PC-3 (cell line): ENCODE measurements at regions not wholly inside any gene's neighbourhood (a gene's known extent, or its start where the extent isn't known, plus 50 kb on each side); places are given as distances from the start of the nearest gene placed in this dataset.

Experiments used
- ATAC-seq: fragments of 200-7000 bp; cut with Tn5 transposase; 2 replicates; pipeline ENCODE4 v1.9.1; 2020; ENCODE audit warnings: mild to moderate bottlenecking, moderate library complexity
- BruUV-seq: library from RNA; stranded (reverse); fragments of 400-500 nt; replicated peaks from 2 replicates; lab custom pipeline; 2021; lab: Mats Ljungman, UMichigan
- CTCF ChIA-PET: fragments of 300-600 bp; sonication (Branson Sonifier 250); formaldehyde crosslinking; loops from one replicate; lab custom pipeline; 2022; ENCODE audit warnings: antibody characterized with exemption; lab: Charles Lee
- POLR2A ChIA-PET: fragments of 300-600 bp; sonication (Branson Sonifier 250); formaldehyde crosslinking; loops from one replicate; lab custom pipeline; 2022; ENCODE audit warnings: antibody characterized with exemption; ENCODE audit not compliant: unreplicated experiment; lab: Charles Lee
- DNase-seq: peaks from one replicate; pipeline ENCODE4 v3.0.0-alpha.2; 2015
- H2AFZ ChIP-seq: fragments of 300-600 bp; sonication (generic); 2 replicates; pipeline ENCODE4 v1.6.0; 2016; ENCODE audit warnings: antibody characterized with exemption, low read length
- H3F3A ChIP-seq: fragments of 300-600 bp; sonication (generic); one replicate; pipeline ENCODE4 v1.6.0; 2017; ENCODE audit warnings: antibody characterized with exemption, low read length, control low read depth, mild to moderate bottlenecking; ENCODE audit not compliant: unreplicated experiment
- H3K27ac ChIP-seq: fragments of 300-600 bp; sonication (generic); 2 replicates; pipeline ENCODE4 v1.5.1; 2016; ENCODE audit warnings: mild to moderate bottlenecking, low read length
- H3K27me3 ChIP-seq: fragments of 300-600 bp; sonication (generic); 2 replicates; pipeline ENCODE4 v1.6.1; 2016; ENCODE audit warnings: low read length, mixed read lengths
- H3K36me3 ChIP-seq: fragments of 300-600 bp; sonication (generic); 2 replicates; pipeline ENCODE4 v1.6.1; 2016; ENCODE audit warnings: low read depth, mixed run types, low read length, mixed read lengths
- H3K4me1 ChIP-seq: fragments of 300-600 bp; sonication (generic); 2 replicates; pipeline ENCODE4 v1.5.1; 2016; ENCODE audit warnings: low read length; ENCODE audit not compliant: insufficient read depth
- H3K4me2 ChIP-seq: fragments of 300-600 bp; sonication (generic); 2 replicates; pipeline ENCODE4 v1.6.0; 2016; ENCODE audit warnings: low read length
- H3K4me3 ChIP-seq: fragments of 300-600 bp; sonication (generic); 2 replicates; pipeline ENCODE4 v1.5.1; 2016; ENCODE audit warnings: mild to moderate bottlenecking, low read length, mixed read lengths
- H3K79me2 ChIP-seq: fragments of 300-600 bp; sonication (generic); 2 replicates; pipeline ENCODE4 v1.6.1; 2017; ENCODE audit warnings: low read length, mixed read lengths
- H3K9ac ChIP-seq: fragments of 300-600 bp; sonication (generic); 2 replicates; pipeline ENCODE4 v1.6.0; 2016; ENCODE audit warnings: mild to moderate bottlenecking, low read length
- H3K9me2 ChIP-seq: fragments of 300-600 bp; sonication (generic); replicated peaks from 2 replicates; pipeline ENCODE4 v1.6.1; 2016; ENCODE audit warnings: mixed run types, low read length, mixed read lengths
- H3K9me3 ChIP-seq: fragments of 300-600 bp; sonication (generic); 2 replicates; pipeline ENCODE4 v1.6.1; 2016; ENCODE audit warnings: low read length, mixed read lengths
- H4K20me1 ChIP-seq: fragments of 300-600 bp; sonication (generic); 2 replicates; pipeline ENCODE4 v1.6.1; 2016; ENCODE audit warnings: low read length, mixed read lengths
- CTCF ChIP-seq: fragments of 300-600 bp; sonication (generic); conservative IDR thresholded peaks from 2 replicates; pipeline ENCODE4 v1.5.1; 2017; ENCODE audit warnings: antibody characterized with exemption, low read depth, mild to moderate bottlenecking, low read length
- EZH2 ChIP-seq: fragments of 300-600 bp; sonication (generic); IDR thresholded peaks from one replicate; pipeline ENCODE4 v1.6.1; 2017; ENCODE audit warnings: antibody characterized with exemption, mild to moderate bottlenecking, low read length; ENCODE audit not compliant: unreplicated experiment
- EZH2phosphoT487 ChIP-seq: fragments of 300-600 bp; sonication (generic); IDR thresholded peaks from 2 replicates; pipeline ENCODE4 v1.6.1; 2018; ENCODE audit warnings: mild to moderate bottlenecking, antibody characterized with exemption, low read length, borderline replicate concordance
- intact Hi-C: fragments of 100-400 bp; cut with micrococcal nuclease; formaldehyde crosslinking; loops from 2 replicates; pipeline ENCODE4 v1.9.0; 2023

- ATAC-seq: no peak
- no peaks in the 10 kb centered on the region for H3K27me3 ChIP-seq
- no peak overlapping the region for H2AFZ ChIP-seq
- no peaks in the 10 kb centered on the region for H3F3A ChIP-seq
- no peaks in the 10 kb centered on the region for H3K36me3 ChIP-seq
- H4K20me1 ChIP-seq: no peaks in the 10 kb centered on the region
- H3K79me2 ChIP-seq: no peaks in the 10 kb centered on the region
- H3K4me2 ChIP-seq: no peak overlapping the region
- H3K9me3 ChIP-seq: no peaks in the 10 kb centered on the region
- H3K4me3 ChIP-seq: no peak overlapping the region
- ChIA-PET POLR2A (no interaction called here), CTCF (no interaction called here)
- no TSS peak for BruUV-seq
- H3K4me1 ChIP-seq: peaks cover 34% of the 10 kb centered on the region
- no peaks in the 10 kb centered on the region for H3K9me2 ChIP-seq
- intact Hi-C loops: loop anchor here (5.0 kb wide), 2 partner anchors 76 to 154 kb away; no protein-coding TSS in a partner anchor
- H3K27ac ChIP-seq: no peak overlapping the region
- TF ChIP-seq CTCF: no peak
- TF ChIP-seq EZH2phosphoT487: no peak
- no peak for TF ChIP-seq EZH2
- H3K9ac ChIP-seq: no peak overlapping the region
- no peak for DNase-seq
Observed at GRCh38 chr21:31505975-31506374, 153.5 kb upstream of the SOD1 start.

- TF ChIP-seq EZH2phosphoT487 (no peak), CTCF (no peak), EZH2 (no peak)
- H3K4me2 ChIP-seq: no peak overlapping the region
- H3K36me3 ChIP-seq: no peaks in the 10 kb centered on the region
- ChIA-PET CTCF (no interaction called here), POLR2A (no interaction called here)
- H3K9me3 ChIP-seq: no peaks in the 10 kb centered on the region
- peaks cover 21% of the 10 kb centered on the region for H3K4me1 ChIP-seq
- H3K4me3 ChIP-seq: no peak overlapping the region
- H3K9ac ChIP-seq: no peak overlapping the region
- H3K9me2 ChIP-seq: no peaks in the 10 kb centered on the region
- no peak overlapping the region for H2AFZ ChIP-seq
- no TSS peak for BruUV-seq
- H3K27ac ChIP-seq: no peak overlapping the region
- intact Hi-C loops: no loop called here
- H3K79me2 ChIP-seq: no peaks in the 10 kb centered on the region
- no peak for DNase-seq
- no peaks in the 10 kb centered on the region for H4K20me1 ChIP-seq
- ATAC-seq: no peak
- no peaks in the 10 kb centered on the region for H3K27me3 ChIP-seq
- no peaks in the 10 kb centered on the region for H3F3A ChIP-seq
Observed at GRCh38 chr21:31503939-31504338, 155.6 kb upstream of the SOD1 start.

GRCh38 chr21:31503467-31503866 lies 156.0 kb upstream of the SOD1 start:
- no peak overlapping the region for H2AFZ ChIP-seq
- peaks cover 19% of the 10 kb centered on the region for H3K4me1 ChIP-seq
- H4K20me1 ChIP-seq: no peaks in the 10 kb centered on the region
- H3K36me3 ChIP-seq: no peaks in the 10 kb centered on the region
- POLR2A ChIA-PET: no interaction called here
- H3K9me2 ChIP-seq: no peaks in the 10 kb centered on the region
- CTCF ChIA-PET: no interaction called here
- intact Hi-C loops: no loop called here
- no peak overlapping the region for H3K27ac ChIP-seq
- DNase-seq (no peak), ATAC-seq (no peak)
- BruUV-seq: no TSS peak
- no peak overlapping the region for H3K4me3 ChIP-seq
- H3K4me2 ChIP-seq: no peak overlapping the region
- TF ChIP-seq EZH2: no peak
- TF ChIP-seq CTCF: no peak
- TF ChIP-seq EZH2phosphoT487: no peak
- no peak overlapping the region for H3K9ac ChIP-seq
- no peaks in the 10 kb centered on the region for H3K27me3 ChIP-seq
- H3K79me2 ChIP-seq: no peaks in the 10 kb centered on the region
- no peaks in the 10 kb centered on the region for H3K9me3 ChIP-seq
- H3F3A ChIP-seq: no peaks in the 10 kb centered on the region
